Calu3 (cell line): ENCODE measurements at regions not wholly inside any gene's neighbourhood (a gene's known extent, or its start where the extent isn't known, plus 50 kb on each side); places are given as distances from the start of the nearest gene placed in this dataset.
A peak's percentile ranks its signal among the peaks of the same experiment; 100 is the strongest.

Experiments used
- BruUV-seq: library from RNA; stranded (reverse); fragments of 400-500 nt; replicated peaks from 2 replicates; lab custom pipeline; 2021; lab: Mats Ljungman, UMichigan
- CTCF ChIA-PET: fragments of 300-600 bp; sonication (Branson Sonifier 250); formaldehyde crosslinking; loops from one replicate; lab custom pipeline; 2022; ENCODE audit warnings: antibody characterized with exemption; lab: Charles Lee
- DNase-seq: peaks from one replicate; pipeline ENCODE4 v3.0.0; 2022
- H3K27ac Mint-ChIP-seq: one replicate; pipeline ENCODE4 v1.8.0; 2022; ENCODE audit warnings: mixed read lengths; ENCODE audit not compliant: unreplicated experiment
- H3K27me3 Mint-ChIP-seq: one replicate; pipeline ENCODE4 v1.8.0; 2022; ENCODE audit warnings: mixed read lengths; ENCODE audit not compliant: unreplicated experiment
- H3K36me3 Mint-ChIP-seq: one replicate; pipeline ENCODE4 v1.8.0; 2022; ENCODE audit warnings: mild to moderate bottlenecking, moderate library complexity, mixed read lengths; ENCODE audit not compliant: insufficient read depth, unreplicated experiment
- H3K4me1 Mint-ChIP-seq: one replicate; pipeline ENCODE4 v1.8.0; 2022; ENCODE audit warnings: mild to moderate bottlenecking, low read depth, mixed read lengths; ENCODE audit not compliant: unreplicated experiment
- H3K4me3 Mint-ChIP-seq: one replicate; pipeline ENCODE4 v1.8.0; 2022; ENCODE audit warnings: mild to moderate bottlenecking, low read depth, moderate library complexity, mixed read lengths; ENCODE audit not compliant: unreplicated experiment
- H3K9me3 Mint-ChIP-seq: one replicate; pipeline ENCODE4 v1.8.0; 2022; ENCODE audit warnings: low read depth, mixed read lengths; ENCODE audit not compliant: unreplicated experiment
- intact Hi-C: fragments of 100-400 bp; cut with micrococcal nuclease; formaldehyde crosslinking; loops from one replicate; pipeline ENCODE4 v1.10.0; 2022; ENCODE audit not compliant: unreplicated experiment
- TF ChIP-seq, protein P1 (sequence below): fragments of 200-600 bp; IDR thresholded peaks from one replicate; pipeline ENCODE4 v1.8.0; 2022; ENCODE audit warnings: antibody characterized with exemption; ENCODE audit not compliant: unreplicated experiment

DNA sequence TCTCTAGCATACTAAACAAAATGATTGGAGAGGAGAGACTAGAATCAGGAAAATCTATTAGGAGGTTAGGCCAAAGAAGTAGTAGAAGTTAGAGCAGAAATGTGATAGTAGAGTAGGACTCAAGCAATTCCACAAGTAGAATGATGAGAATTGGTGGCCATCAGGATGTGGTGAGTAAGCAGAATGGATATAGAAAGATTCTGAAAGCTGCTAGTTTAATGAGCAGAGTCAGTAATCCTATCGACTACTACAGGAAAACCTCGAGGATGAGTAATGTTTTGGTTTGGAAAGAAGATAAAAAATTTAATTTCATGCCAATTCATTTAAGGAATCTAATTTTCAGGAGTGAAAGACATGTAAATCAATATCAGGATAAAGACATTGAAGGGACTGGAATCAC is 648.3 kb upstream of the PHF14 start:
- TF ChIP-seq, protein P1, sequence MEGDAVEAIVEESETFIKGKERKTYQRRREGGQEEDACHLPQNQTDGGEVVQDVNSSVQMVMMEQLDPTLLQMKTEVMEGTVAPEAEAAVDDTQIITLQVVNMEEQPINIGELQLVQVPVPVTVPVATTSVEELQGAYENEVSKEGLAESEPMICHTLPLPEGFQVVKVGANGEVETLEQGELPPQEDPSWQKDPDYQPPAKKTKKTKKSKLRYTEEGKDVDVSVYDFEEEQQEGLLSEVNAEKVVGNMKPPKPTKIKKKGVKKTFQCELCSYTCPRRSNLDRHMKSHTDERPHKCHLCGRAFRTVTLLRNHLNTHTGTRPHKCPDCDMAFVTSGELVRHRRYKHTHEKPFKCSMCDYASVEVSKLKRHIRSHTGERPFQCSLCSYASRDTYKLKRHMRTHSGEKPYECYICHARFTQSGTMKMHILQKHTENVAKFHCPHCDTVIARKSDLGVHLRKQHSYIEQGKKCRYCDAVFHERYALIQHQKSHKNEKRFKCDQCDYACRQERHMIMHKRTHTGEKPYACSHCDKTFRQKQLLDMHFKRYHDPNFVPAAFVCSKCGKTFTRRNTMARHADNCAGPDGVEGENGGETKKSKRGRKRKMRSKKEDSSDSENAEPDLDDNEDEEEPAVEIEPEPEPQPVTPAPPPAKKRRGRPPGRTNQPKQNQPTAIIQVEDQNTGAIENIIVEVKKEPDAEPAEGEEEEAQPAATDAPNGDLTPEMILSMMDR: no peak
- H3K27me3 Mint-ChIP-seq: no peaks in the 10 kb centered on the region
- intact Hi-C loops: no loop called here
- H3K36me3 Mint-ChIP-seq: no peaks in the 10 kb centered on the region
- H3K4me1 Mint-ChIP-seq: peaks cover 9% of the 10 kb centered on the region
- no peak for DNase-seq
- no peak overlapping the region for H3K4me3 Mint-ChIP-seq
- no peak overlapping the region for H3K27ac Mint-ChIP-seq
- CTCF ChIA-PET: no interaction called here
- no TSS peak for BruUV-seq
- peaks cover 5% of the 10 kb centered on the region for H3K9me3 Mint-ChIP-seq

DNA sequence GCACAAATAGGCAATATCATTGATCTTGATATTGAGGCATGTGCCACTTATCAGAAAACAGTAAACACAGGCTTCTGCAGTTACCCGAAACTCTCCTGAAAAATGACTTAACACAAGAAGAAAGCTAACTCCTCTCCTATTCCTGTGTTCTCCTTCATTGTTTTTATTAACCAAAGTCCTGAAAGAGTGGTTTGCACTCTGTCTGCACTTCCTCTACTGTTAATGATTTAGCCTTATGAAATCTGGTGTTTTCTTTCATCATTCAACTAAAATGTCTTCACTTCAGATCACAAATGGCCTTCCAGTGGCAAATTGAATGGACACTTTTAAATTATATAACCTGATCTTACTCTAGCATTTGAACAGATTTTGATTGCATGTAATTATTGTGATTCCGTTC is 630.6 kb upstream of the PHF14 start:
- Mint-ChIP-seq H3K27me3 (no peaks in the 10 kb centered on the region), H3K36me3 (no peaks in the 10 kb centered on the region), H3K4me1 (no peaks in the 10 kb centered on the region), H3K27ac (no peak overlapping the region), H3K9me3 (peaks cover 5% of the 10 kb centered on the region), H3K4me3 (no peak overlapping the region)
- CTCF ChIA-PET: no interaction called here
- BruUV-seq: no TSS peak
- no peak for DNase-seq
- intact Hi-C loops: no loop called here
- TF ChIP-seq, protein P1: no peak

DNA sequence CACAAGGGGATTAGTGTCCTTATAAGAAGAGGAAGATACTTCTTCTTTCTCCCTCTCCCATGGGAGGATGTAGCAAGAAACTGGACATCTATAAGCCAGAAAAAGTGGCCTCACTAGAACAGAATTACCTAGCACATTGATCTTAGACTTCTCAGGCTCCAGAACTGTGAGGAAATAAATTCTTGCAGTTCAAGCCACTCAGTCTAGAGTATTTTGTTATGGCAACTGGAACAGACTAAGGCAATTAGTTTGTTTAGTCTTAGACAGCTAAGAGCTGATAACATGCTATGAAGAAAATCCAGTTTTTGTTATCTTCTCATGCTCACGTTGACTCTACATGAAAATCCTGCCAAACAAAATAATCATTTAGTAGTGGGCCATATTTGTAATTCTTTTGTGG is 627.6 kb upstream of the PHF14 start:
- Mint-ChIP-seq H3K36me3 (no peaks in the 10 kb centered on the region), H3K27me3 (no peaks in the 10 kb centered on the region), H3K4me3 (no peak overlapping the region), H3K9me3 (no peaks in the 10 kb centered on the region), H3K4me1 (peaks cover 11% of the 10 kb centered on the region), H3K27ac (peak overlapping the region; percentile 15)
- CTCF ChIA-PET: no interaction called here
- intact Hi-C loops: no loop called here
- TF ChIP-seq, protein P1: no peak
- BruUV-seq: no TSS peak
- DNase-seq: no peak

DNA sequence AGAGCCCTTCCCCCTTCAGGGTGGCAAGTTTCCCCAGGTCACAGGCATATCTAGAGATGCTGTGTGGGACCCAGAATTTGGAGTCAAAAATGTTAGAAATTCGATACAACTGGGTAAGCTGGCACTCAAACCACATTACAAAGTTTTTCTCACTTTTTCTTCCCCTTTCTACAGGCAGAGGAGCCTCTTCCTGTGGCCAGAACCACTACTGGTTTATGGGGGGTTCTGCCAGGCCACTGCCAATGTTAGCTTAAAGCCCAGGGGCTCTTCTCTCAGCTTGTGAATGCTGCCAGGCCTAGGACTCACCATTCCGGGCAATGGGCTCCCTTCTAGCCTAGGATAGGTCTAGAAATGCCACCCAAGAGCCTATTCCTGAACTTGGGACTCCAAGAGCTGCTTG is 617.9 kb upstream of the PHF14 start:
- no peaks in the 10 kb centered on the region for H3K27me3 Mint-ChIP-seq
- intact Hi-C loops: no loop called here
- H3K4me1 Mint-ChIP-seq: peaks cover 11% of the 10 kb centered on the region
- H3K36me3 Mint-ChIP-seq: no peaks in the 10 kb centered on the region
- H3K9me3 Mint-ChIP-seq: peaks cover 14% of the 10 kb centered on the region
- TF ChIP-seq, protein P1: no peak
- no peak overlapping the region for H3K4me3 Mint-ChIP-seq
- no TSS peak for BruUV-seq
- CTCF ChIA-PET: no interaction called here
- no peak for DNase-seq
- H3K27ac Mint-ChIP-seq: no peak overlapping the region
